Glutamatergic neuron (in vitro differentiated cells): ENCODE measurements at regions not wholly inside any gene's neighbourhood (a gene's known extent, or its start where the extent isn't known, plus 50 kb on each side); places are given as distances from the start of the nearest gene placed in this dataset.

ENCODE experiments used
- DNase-seq: peaks from one replicate; pipeline ENCODE4 v3.0.0; 2022
- H3K27ac Mint-ChIP-seq: one replicate; pipeline ENCODE4 v1.8.0; 2020; ENCODE audit warnings: mild to moderate bottlenecking, mixed read lengths, inconsistent platforms; ENCODE audit not compliant: unreplicated experiment
- H3K27me3 Mint-ChIP-seq: one replicate; pipeline ENCODE4 v1.8.0; 2020; ENCODE audit warnings: mild to moderate bottlenecking, moderate library complexity, mixed read lengths, inconsistent platforms; ENCODE audit not compliant: unreplicated experiment
- H3K36me3 Mint-ChIP-seq: one replicate; pipeline ENCODE4 v1.8.0; 2020; ENCODE audit warnings: mild to moderate bottlenecking, mixed read lengths, inconsistent platforms; ENCODE audit not compliant: unreplicated experiment
- H3K4me1 Mint-ChIP-seq: one replicate; pipeline ENCODE4 v1.8.0; 2020; ENCODE audit warnings: mild to moderate bottlenecking, low read depth, mixed read lengths, inconsistent platforms; ENCODE audit not compliant: unreplicated experiment
- H3K4me3 Mint-ChIP-seq: one replicate; pipeline ENCODE4 v1.8.0; 2020; ENCODE audit warnings: mild to moderate bottlenecking, mixed read lengths, inconsistent platforms; ENCODE audit not compliant: unreplicated experiment
- H3K9me3 Mint-ChIP-seq: one replicate; pipeline ENCODE4 v1.8.0; 2020; ENCODE audit warnings: mild to moderate bottlenecking, moderate library complexity, mixed read lengths, inconsistent platforms; ENCODE audit not compliant: unreplicated experiment
- CTCF ChIP-seq: fragments of 200-600 bp; sonication (generic); IDR thresholded peaks from one replicate; pipeline ENCODE4 v1.5.0; 2021; ENCODE audit not compliant: partially characterized antibody, unreplicated experiment

GRCh38 chr4:62199291-62199810 is 999.2 kb downstream of the ADGRL3 start:
- no peak for TF ChIP-seq CTCF
- Mint-ChIP-seq H3K36me3 (no peaks in the 10 kb centered on the region), H3K27me3 (peaks cover 2% of the 10 kb centered on the region), H3K9me3 (no peaks in the 10 kb centered on the region), H3K4me3 (no peak overlapping the region), H3K27ac (no peak overlapping the region), H3K4me1 (no peaks in the 10 kb centered on the region)
- DNase-seq: no peak

- Mint-ChIP-seq H3K4me1 (no peaks in the 10 kb centered on the region), H3K27ac (no peak overlapping the region), H3K9me3 (no peaks in the 10 kb centered on the region), H3K4me3 (no peak overlapping the region), H3K27me3 (no peaks in the 10 kb centered on the region), H3K36me3 (no peaks in the 10 kb centered on the region)
- no peak for DNase-seq
- no peak for TF ChIP-seq CTCF
Measured at GRCh38 chr4:62196338-62196737, 996.2 kb downstream of the ADGRL3 start.

- Mint-ChIP-seq H3K27me3 (no peaks in the 10 kb centered on the region), H3K36me3 (no peaks in the 10 kb centered on the region), H3K4me1 (no peaks in the 10 kb centered on the region), H3K9me3 (no peaks in the 10 kb centered on the region), H3K4me3 (no peak overlapping the region), H3K27ac (no peak overlapping the region)
- TF ChIP-seq CTCF: no peak
- DNase-seq: no peak
Measured at GRCh38 chr4:62194342-62194741, 994.2 kb downstream of the ADGRL3 start.

- no peak overlapping the region for H3K27ac Mint-ChIP-seq
- TF ChIP-seq CTCF: no peak
- no peak for DNase-seq
- H3K9me3 Mint-ChIP-seq: no peaks in the 10 kb centered on the region
- H3K4me1 Mint-ChIP-seq: no peaks in the 10 kb centered on the region
- no peak overlapping the region for H3K4me3 Mint-ChIP-seq
- no peaks in the 10 kb centered on the region for H3K36me3 Mint-ChIP-seq
- no peaks in the 10 kb centered on the region for H3K27me3 Mint-ChIP-seq
Measured at GRCh38 chr4:62193761-62194160, 993.6 kb downstream of the ADGRL3 start.

GRCh38 chr4:62191451-62192240 is 991.5 kb downstream of the ADGRL3 start:
- H3K27ac Mint-ChIP-seq: no peak overlapping the region
- no peaks in the 10 kb centered on the region for H3K4me1 Mint-ChIP-seq
- H3K4me3 Mint-ChIP-seq: no peak overlapping the region
- DNase-seq: no peak
- H3K27me3 Mint-ChIP-seq: no peaks in the 10 kb centered on the region
- no peak for TF ChIP-seq CTCF
- peaks cover 4% of the 10 kb centered on the region for H3K36me3 Mint-ChIP-seq
- H3K9me3 Mint-ChIP-seq: peaks cover 2% of the 10 kb centered on the region
